Stimulated activated CD4-positive, alpha-beta T cell treated with anti-CD3 and anti-CD28 coated beads, Interleukin-12 subunit alpha, Interleukin-12 subunit beta, amount 100 ng/mL, for 48 hours (primary cell): ENCODE measurements at regions not wholly inside any gene's neighbourhood (a gene's known extent, or its start where the extent isn't known, plus 50 kb on each side); places are given as distances from the start of the nearest gene placed in this dataset.
"Not testable (repeated sequence)": the region's sequence is repeated elsewhere in the genome, so short reads cannot be mapped to it uniquely, and the experiment has no call there.

Experiments used
- DNase-seq, 3 donors: peaks; one replicate each; pipeline ENCODE4 v3.0.0-alpha.2; 2020; ENCODE audit warnings: low read depth in 2 of 3, low spot score in 1 of 3

- DNase-seq = no peak
Observed at GRCh38 chr7:114802632-114803031, 119.3 kb upstream of the MDFIC start.

DNA sequence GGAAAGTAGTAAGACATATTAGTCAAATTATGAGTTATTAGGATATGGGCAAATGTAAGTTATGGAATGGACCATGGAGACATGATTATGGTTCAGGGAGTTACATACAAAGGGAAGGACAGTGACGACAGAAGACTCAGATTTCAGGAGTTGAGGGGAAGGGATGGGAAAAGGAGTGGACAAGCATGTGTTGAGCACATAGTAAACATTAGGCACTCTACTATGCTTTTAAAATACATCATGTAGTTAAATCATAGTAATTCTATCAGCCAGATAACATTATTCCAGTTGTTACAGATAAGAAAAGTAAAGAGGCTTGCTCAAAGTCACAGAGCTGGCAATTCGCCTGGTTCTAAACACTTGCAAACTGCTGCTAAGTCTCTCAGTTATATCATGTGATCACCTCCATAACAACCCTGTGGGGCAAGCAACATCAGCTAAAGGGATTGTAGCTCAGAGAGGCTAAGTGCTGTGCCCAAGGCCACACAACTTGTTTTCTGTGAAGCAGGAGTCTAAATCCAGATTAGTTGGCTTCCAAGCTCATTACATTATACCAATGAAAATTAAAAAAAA lies 115.2 kb upstream of the MDFIC start:
- no peak for DNase-seq

- no peak for DNase-seq
Observed at GRCh38 chr7:114812570-114812969, 109.3 kb upstream of the MDFIC start.

- no peak for DNase-seq
Observed at GRCh38 chr7:114813624-114814023, 108.3 kb upstream of the MDFIC start.

DNA sequence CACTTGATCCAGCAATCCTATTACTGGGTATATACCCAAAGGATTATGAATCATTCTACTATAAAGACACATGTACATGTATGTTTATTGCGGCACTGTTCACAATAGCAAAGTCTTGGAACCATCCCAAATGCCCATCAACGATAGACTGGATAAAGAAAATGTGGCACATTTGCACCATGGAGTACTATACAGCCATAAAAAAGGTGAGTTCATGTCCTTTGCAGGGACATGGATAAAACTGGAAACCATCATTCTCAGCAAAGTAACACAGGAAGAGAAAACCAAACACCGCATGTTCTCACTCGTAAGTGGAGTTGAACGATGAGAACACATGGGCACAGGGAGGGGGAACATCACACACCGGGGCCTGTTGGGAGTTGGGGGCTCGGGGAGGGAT lies 104.9 kb upstream of the MDFIC start:
- DNase-seq = not testable (repeated sequence)

- DNase-seq = no peak
Observed at GRCh38 chr7:114818501-114818900, 103.4 kb upstream of the MDFIC start.

GRCh38 chr7:114819616-114820362 lies 102.1 kb upstream of the MDFIC start:
- no peak for DNase-seq

- DNase-seq = no peak
Observed at GRCh38 chr7:114821030-114821900, 100.6 kb upstream of the MDFIC start.

GRCh38 chr7:114822131-114822530 lies 99.8 kb upstream of the MDFIC start:
- DNase-seq = no peak

GRCh38 chr7:114822844-114823243 lies 99.0 kb upstream of the MDFIC start:
- DNase-seq = no peak

- DNase-seq = no peak
Observed at GRCh38 chr7:114823290-114823689, 98.6 kb upstream of the MDFIC start.

- peak; percentile 37 to 67 (median 42) for DNase-seq
Observed at GRCh38 chr7:114825423-114825951, 96.4 kb upstream of the MDFIC start.

- no peak for DNase-seq
Observed at GRCh38 chr7:114830952-114831351, 90.9 kb upstream of the MDFIC start.

DNA sequence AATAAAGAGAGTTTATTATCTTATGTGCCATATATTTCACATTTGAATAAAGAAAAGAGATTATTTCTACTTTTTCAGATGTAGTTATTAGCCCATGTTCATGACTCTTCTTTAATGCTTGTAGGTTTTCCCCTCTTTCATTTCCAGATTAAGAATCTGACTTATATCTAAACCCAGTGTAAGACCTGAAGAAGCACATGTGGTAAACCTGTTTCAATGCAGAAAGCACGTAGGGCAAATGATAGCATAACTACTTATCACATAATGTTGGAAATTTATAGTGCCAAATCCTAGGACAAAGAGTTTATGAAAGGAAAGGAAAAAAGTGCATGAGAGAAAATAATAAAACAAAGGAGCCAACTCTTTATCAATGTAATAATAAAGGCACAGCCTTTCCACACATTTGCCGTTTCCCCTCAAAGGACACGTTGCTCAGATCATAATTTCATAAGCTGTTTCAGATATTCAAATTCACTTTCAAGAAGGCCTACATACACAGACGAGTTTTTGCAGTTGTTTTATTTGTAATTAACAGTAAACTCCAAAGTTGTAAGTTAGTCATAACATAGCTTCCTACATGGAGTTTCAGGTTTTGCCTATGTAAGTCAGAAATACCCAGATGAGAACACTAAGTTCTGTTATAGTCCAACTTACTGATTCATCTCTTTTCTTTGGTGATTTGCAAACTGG lies 88.8 kb upstream of the MDFIC start:
- no peak for DNase-seq

- no peak for DNase-seq
Observed at GRCh38 chr7:114835303-114835702, 86.6 kb upstream of the MDFIC start.

DNA sequence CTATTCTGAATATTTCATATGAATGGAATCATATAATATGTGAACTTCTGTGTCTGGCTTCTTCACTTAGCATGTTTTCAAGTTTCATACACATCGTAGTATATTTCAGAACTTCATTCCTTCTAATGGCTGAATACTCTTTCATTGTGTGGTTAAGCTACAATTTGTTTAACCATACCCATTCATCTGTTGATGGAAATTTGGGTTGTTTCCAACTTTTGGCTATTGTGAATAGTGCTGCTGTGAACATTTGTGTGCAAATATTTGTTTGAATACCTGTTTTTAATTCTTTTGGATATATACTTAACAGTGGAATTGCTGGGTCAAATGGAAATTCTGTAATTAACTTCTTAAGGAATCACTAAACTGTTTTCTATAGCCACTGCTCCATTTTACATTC lies 86.0 kb upstream of the MDFIC start:
- DNase-seq = no peak

DNA sequence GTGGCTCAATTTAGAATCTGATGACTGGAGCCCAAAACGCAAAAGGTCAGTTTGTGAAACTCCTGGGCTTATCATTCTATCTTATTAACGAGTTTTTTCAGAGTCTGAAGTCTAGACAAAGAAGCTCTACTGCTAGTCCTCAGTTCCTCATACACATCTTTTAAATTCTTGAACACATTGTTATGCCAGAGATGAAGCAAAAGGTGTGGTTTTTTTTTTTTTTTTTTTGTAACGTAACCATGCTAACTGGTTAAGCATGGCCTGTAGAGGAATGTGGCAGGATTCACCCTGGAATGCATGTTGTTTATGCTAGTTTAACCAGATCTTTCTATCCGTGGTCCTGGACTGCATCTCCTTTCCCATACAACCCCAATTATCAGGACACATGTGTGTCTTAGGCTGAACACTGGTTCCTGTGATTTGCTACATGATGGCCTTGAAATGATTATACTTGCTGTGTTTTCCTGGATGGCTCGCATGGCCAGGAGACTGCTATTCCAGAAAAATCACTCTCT lies 79.3 kb upstream of the MDFIC start:
- no peak for DNase-seq

GRCh38 chr7:114843102-114843501 lies 78.8 kb upstream of the MDFIC start:
- DNase-seq = no peak

GRCh38 chr7:114851406-114852061 lies 70.4 kb upstream of the MDFIC start:
- DNase-seq = no peak

- DNase-seq = no peak
Observed at GRCh38 chr7:114852293-114852692, 69.6 kb upstream of the MDFIC start.
